ENCODE measurements at regions not wholly inside any gene's neighbourhood (a gene's known extent, or its start where the extent isn't known, plus 50 kb on each side); places are given as distances from the start of the nearest gene placed in this dataset.
A peak's percentile ranks its signal among the peaks of the same experiment; 100 is the strongest.

DNA sequence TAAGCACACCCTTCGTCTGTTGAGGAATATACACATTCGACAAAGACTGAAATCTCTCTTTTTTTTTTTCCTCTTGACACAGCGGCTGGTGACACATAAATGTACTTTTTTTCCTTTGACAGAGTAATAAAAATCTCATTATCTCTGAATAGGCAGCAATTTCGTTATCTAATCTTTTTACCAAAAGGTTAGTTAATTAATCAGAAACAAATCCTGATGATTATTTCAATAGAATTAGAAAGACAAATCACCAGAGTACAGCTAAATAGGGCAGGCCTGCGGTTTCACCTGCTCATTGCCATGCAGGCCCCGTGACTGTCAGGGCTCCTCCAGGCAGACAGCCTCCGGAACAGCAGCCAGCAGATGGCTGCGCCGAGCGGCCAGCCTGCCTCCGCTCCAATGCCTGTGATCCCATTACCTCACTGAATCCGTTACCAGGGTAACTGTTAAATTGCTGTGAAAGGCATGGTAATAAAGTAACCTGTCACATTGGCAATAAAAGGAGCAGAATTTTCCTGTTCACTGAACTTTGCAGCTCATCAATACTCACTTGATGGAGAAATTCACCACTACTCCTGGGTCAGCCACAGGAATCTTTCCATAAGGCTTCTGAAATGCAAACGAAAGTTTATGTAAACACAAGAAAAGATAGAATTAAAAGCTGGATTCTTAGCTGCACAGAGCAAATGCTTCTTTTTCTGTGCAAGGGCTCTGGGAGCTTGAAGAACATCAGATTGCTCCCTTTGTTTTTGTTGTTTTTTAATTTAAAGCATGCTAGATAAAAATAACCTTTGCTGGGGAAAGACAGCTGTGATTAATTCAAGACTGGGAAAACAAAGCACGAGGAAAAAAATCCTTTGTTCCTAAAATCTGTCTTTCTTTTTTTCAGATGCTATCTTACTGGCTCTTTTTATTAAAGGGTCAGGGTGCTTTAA, 666.4 kb upstream of the ZNF608 start:
- Histone ChIP-seq H3K9me3 (ENCODE audit: control insufficient read depth in 4 of 4, low read length in 3 of 4) (no peaks in the 10 kb centered on the region), H3K27ac (ENCODE audit: low read depth in 1 of 2, low read length in 2 of 2) (no peak overlapping the region), H3K9ac (ENCODE audit: low read depth in 1 of 2, low read length in 2 of 2) (no peak overlapping the region), H3K4me3 (ENCODE audit: low read depth in 1 of 3, low read length in 3 of 3) (no peak overlapping the region), H3K36me3 (ENCODE audit: control insufficient read depth in 4 of 4, insufficient read depth in 3 of 4, low read depth in 1 of 4, low read length in 3 of 4) (no peaks in the 10 kb centered on the region), H3K27me3 (ENCODE audit: control insufficient read depth in 4 of 4, insufficient read depth in 4 of 4, low read length in 3 of 4) (no peaks in the 10 kb centered on the region), H3K4me1 (ENCODE audit: control insufficient read depth in 4 of 4, insufficient read depth in 4 of 4, low read length in 3 of 4) (peaks cover 0 to 8% (median 4%) of the 10 kb centered on the region in 4 donors)
- 58% methylated on average over 14 of the region's 14 CpGs for WGBS
- no peak for DNase-seq (ENCODE audit: low spot score)
- TF ChIP-seq SP1 (IDR thresholded peaks at IDR 0.05) (no peak), RAD21 (IDR thresholded peaks at IDR 0.05) (peak; percentile 12 to 40)

DNA sequence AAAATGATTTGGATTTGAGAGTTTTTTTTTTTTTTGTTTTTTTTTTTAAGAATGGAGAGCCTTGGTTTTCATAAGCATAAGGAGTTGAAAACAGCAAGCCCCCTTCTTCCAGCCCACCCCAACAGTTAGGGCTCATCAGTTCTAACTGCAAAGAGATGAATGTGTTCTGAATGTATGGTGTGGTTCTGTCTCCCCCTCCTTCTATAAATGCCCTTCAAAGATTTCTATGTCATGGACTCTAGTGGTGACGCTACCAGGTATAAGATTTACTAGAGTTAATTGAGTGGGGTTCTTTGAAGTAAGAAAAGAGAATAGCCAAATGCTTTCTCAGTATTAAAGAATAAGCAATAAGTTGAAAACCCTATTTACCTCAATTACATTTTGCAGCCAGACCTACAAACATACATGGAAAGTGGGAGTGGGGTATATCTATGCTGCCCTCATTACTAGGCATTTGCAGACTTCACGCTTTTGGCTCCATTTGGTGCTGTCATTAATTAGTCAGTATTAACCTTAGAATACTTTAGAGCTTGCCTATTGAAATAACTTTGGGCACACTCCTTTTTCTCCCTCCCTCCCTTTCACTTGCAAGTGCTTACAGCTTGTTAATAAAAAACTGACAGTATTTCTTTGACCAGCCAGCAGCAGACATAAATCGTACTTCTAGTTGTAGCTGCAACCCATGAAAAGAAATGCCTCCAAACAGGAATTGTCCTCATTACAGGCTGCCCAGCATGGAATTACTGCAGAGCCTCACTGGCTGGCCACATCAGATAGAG, 667.2 kb upstream of the ZNF608 start:
- no peak overlapping the region for H3K9ac ChIP-seq (ENCODE audit: low read depth in 1 of 2, low read length in 2 of 2)
- WGBS, result 92% methylated on average over 3 of the region's 3 CpGs
- no peaks in the 10 kb centered on the region for H3K36me3 ChIP-seq (ENCODE audit: control insufficient read depth in 4 of 4, insufficient read depth in 3 of 4, low read depth in 1 of 4, low read length in 3 of 4)
- H3K4me3 ChIP-seq (ENCODE audit: low read depth in 1 of 3, low read length in 3 of 3), result no peak overlapping the region
- H3K4me1 ChIP-seq (ENCODE audit: control insufficient read depth in 4 of 4, insufficient read depth in 4 of 4, low read length in 3 of 4), result peaks cover 0 to 8% (median 2%) of the 10 kb centered on the region in 4 donors
- no peak for TF ChIP-seq RAD21 (IDR thresholded peaks at IDR 0.05)
- no peak for TF ChIP-seq EGR1 (IDR thresholded peaks at IDR 0.05; ENCODE audit: low read depth in 2 of 2)
- TF ChIP-seq SP1 (IDR thresholded peaks at IDR 0.05), result no peak
- TF ChIP-seq, protein P1, sequence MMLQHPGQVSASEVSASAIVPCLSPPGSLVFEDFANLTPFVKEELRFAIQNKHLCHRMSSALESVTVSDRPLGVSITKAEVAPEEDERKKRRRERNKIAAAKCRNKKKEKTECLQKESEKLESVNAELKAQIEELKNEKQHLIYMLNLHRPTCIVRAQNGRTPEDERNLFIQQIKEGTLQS (IDR thresholded peaks at IDR 0.05), result no peak
- no peak for TF ChIP-seq FOXA1 (IDR thresholded peaks at IDR 0.05)
- TF ChIP-seq JUND (IDR thresholded peaks at IDR 0.05), result no peak
- no peak for TF ChIP-seq HNF4G (IDR thresholded peaks at IDR 0.05)
- no peak for TF ChIP-seq GABPA (IDR thresholded peaks at IDR 0.05 in 1 of 2, conservative IDR thresholded peaks at IDR 0.05 in 1 of 2)
- no peak for TF ChIP-seq NR2F2 (IDR thresholded peaks at IDR 0.05)
- TF ChIP-seq RXRA (IDR thresholded peaks at IDR 0.05), result no peak
- TF ChIP-seq, protein P2, sequence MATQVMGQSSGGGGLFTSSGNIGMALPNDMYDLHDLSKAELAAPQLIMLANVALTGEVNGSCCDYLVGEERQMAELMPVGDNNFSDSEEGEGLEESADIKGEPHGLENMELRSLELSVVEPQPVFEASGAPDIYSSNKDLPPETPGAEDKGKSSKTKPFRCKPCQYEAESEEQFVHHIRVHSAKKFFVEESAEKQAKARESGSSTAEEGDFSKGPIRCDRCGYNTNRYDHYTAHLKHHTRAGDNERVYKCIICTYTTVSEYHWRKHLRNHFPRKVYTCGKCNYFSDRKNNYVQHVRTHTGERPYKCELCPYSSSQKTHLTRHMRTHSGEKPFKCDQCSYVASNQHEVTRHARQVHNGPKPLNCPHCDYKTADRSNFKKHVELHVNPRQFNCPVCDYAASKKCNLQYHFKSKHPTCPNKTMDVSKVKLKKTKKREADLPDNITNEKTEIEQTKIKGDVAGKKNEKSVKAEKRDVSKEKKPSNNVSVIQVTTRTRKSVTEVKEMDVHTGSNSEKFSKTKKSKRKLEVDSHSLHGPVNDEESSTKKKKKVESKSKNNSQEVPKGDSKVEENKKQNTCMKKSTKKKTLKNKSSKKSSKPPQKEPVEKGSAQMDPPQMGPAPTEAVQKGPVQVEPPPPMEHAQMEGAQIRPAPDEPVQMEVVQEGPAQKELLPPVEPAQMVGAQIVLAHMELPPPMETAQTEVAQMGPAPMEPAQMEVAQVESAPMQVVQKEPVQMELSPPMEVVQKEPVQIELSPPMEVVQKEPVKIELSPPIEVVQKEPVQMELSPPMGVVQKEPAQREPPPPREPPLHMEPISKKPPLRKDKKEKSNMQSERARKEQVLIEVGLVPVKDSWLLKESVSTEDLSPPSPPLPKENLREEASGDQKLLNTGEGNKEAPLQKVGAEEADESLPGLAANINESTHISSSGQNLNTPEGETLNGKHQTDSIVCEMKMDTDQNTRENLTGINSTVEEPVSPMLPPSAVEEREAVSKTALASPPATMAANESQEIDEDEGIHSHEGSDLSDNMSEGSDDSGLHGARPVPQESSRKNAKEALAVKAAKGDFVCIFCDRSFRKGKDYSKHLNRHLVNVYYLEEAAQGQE (IDR thresholded peaks at IDR 0.05), result no peak
- TF ChIP-seq, protein P3, sequence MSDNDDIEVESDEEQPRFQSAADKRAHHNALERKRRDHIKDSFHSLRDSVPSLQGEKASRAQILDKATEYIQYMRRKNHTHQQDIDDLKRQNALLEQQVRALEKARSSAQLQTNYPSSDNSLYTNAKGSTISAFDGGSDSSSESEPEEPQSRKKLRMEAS (IDR thresholded peaks at IDR 0.05), result no peak
- H3K9me3 ChIP-seq (ENCODE audit: control insufficient read depth in 4 of 4, low read length in 3 of 4), result no peaks in the 10 kb centered on the region
- H3K27ac ChIP-seq (ENCODE audit: low read depth in 1 of 2, low read length in 2 of 2), result no peak overlapping the region
- no peaks in the 10 kb centered on the region for H3K27me3 ChIP-seq (ENCODE audit: control insufficient read depth in 4 of 4, insufficient read depth in 4 of 4, low read length in 3 of 4)
- DNase-seq (ENCODE audit: low spot score), result no peak

Data from liver (tissue), 7 donors.